Ecto neural progenitor cell (in vitro differentiated cells): ENCODE measurements at regions not wholly inside any gene's neighbourhood (a gene's known extent, or its start where the extent isn't known, plus 50 kb on each side); places are given as distances from the start of the nearest gene placed in this dataset.
"Not testable (repeated sequence)": the region's sequence is repeated elsewhere in the genome, so short reads cannot be mapped to it uniquely, and the experiment has no call there.

Experiments used
- DNase-seq: peaks from one replicate; pipeline ENCODE4 v3.0.0-alpha.2; 2018; ENCODE audit warnings: low spot score

GRCh38 chr17:30686538-30687479, 137.7 kb downstream of the CRLF3 start:
- not testable (repeated sequence) for DNase-seq

DNA sequence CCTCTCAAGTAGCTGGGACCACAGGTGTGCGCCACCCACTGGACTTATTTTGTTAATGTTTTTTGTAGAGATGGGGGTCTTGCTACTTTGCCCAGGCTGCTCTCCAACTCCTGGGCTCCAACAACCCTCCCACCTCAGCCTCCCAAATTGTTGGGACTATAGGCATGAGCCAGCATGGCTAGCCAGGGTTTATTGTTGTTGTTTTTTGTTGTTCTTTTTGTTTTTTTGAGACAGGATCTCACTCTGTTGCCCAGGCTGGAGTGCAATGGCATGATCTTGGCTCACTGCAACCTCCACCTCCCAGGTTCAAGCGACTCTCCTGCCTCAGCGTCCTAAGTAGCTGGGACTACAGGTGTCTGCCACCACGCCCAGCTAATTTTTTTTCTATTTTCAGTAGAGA, 142.2 kb downstream of the CRLF3 start:
- DNase-seq, result not testable (repeated sequence)

- DNase-seq, result not testable (repeated sequence)
Observed at GRCh38 chr17:30680681-30681080, 143.8 kb downstream of the CRLF3 start.

- no peak for DNase-seq
Observed at GRCh38 chr17:30677550-30678249, 146.8 kb downstream of the CRLF3 start.

GRCh38 chr17:30675777-30676492, 148.6 kb downstream of the CRLF3 start:
- not testable (repeated sequence) for DNase-seq

DNA sequence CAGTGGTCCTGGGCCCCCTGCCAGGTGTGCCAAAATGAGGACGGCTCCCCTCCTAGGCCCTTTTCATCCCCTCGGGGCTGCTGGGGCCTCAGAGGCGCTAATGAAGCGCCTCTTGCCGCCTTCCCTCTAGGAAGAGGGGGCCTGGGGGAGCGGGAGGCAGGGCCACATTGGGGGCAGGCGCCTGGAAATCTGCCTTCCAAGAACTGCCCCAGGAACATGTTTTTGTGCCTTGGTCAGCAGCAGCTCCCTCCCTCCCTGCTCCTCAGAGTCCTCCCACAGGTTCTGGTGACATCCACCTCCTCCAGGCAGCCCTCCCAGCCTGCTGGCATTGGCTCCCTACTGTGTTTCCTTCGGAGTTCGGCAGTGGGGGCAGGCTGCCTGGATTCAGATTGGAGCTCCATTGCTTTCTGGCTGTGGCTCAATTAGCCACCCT, 155.3 kb downstream of the CRLF3 start:
- DNase-seq, result not testable (repeated sequence)

GRCh38 chr17:30668360-30669181, 155.9 kb downstream of the CRLF3 start:
- peak; percentile 70 for DNase-seq

DNA sequence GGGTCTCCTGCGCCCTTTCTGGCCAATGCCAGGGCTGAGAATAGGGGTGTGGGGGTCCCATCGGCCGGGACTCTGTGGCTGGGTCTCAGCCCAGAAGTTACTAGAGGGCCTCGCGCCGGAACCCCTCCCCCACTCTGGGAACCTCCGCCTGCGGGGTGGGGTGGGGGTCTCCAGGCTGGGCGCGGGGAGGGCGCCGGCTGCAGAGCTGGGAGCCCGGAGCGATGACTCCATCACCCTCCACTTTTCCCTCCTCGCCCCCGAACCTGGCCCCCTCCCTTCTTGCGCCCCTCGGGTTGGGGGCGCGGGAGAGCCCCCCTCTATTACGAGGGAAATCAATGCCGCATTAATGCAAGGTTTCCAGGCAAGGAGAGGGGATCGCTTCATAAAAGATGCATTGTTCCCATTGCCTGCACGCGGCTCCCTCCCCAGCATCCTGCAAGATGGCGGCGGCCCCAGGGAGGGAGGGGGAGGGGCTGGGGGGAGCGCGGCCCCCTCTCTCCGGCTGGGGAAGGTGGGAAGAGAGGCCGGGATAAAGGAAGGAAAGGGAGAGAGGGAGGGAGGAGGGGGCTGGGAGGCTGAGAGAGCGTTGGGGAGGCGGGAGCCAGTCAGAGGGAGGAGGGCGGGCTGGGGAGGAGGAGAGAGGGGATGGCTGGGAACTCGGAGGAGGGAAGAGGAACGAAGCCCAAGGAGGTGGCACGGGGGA, 156.7 kb downstream of the CRLF3 start:
- peak; percentile 88 for DNase-seq

GRCh38 chr17:30666838-30667656, 157.4 kb downstream of the CRLF3 start:
- DNase-seq, result not testable (repeated sequence)

DNA sequence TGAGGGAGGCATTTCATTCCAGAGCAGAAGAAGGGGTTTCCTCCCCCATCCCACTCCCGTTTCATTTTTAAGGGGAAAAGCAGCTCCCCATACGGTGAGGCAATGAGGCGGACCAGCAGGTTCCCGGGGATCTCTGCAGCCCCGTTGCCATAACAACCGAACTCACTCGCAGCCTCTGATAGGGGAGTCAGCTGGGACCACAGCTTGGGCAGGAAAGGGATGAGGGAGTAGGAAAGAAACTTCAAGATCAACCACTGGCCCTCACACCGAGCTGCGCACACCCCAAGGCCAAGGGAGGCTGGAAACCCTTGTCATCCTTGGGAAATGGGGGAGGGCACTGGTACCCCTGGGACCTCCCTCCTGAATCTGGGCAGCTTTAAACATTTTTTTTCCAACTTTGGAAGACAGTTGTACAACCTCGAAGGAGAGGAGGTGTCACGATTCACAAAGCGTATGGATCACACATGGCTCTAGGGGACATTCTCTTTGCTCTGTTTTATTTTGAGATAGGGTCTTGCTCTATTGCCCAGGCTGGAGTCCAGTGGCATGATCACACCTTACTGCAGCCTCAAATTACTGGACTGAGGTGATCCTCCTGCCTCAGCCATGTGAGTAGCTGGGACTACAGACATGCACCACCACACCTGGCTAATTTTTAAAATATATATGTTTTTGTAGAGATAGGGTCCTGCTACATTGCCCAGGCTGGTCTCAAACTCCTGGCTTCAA, 160.6 kb downstream of the CRLF3 start:
- DNase-seq, result peak; percentile 68

GRCh38 chr17:30657148-30657547, 167.3 kb downstream of the CRLF3 start:
- not testable (repeated sequence) for DNase-seq

DNA sequence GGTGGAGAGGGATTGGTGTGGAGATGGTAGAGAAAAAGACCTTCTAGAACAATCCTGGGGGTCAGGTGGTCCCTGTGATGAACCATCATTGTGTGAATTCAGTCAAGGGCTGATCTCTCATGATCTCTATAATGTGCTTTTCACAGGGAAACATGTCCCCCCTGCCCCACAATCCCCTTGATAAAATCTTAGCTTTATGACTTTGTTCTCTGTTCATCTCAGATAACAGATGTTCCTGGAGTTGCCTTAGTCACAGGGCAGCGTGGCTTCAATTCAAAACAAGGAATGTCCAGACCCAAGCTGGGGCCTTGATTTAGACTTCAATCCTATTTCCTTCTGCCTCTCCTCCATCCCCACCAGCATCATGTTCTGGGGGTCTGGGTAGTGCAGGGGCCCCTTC, 171.5 kb downstream of the CRLF3 start:
- DNase-seq, result not testable (repeated sequence)

GRCh38 chr17:30650149-30650548, 172.9 kb downstream of the GOSR1 start:
- DNase-seq, result not testable (repeated sequence)

- DNase-seq, result not testable (repeated sequence)
Observed at GRCh38 chr17:30648015-30648620, 170.9 kb downstream of the GOSR1 start.

DNA sequence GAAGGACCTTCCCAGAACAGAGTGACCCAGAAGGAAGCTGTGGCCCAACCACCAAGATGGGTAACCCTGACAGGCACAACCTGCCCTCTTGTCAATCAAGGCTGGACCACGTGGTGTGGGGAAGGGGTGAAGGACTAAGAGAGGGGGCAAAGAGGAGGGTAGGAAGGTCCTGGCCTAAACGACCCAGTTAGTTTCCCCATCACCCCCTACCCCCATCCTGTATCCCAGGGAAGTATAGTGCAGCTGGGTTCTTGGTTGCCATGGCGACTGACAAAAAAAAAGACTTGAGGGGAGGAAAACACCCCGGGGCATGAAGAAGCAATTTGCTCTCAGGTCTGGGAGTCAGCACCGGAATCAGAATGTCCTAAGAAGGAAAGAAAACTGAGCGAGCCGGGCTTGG, 168.7 kb downstream of the GOSR1 start:
- peak; percentile 69 for DNase-seq

- DNase-seq, result not testable (repeated sequence)
Observed at GRCh38 chr17:30644713-30645112, 167.5 kb downstream of the GOSR1 start.

GRCh38 chr17:30644287-30644686, 167.1 kb downstream of the GOSR1 start:
- not testable (repeated sequence) for DNase-seq

DNA sequence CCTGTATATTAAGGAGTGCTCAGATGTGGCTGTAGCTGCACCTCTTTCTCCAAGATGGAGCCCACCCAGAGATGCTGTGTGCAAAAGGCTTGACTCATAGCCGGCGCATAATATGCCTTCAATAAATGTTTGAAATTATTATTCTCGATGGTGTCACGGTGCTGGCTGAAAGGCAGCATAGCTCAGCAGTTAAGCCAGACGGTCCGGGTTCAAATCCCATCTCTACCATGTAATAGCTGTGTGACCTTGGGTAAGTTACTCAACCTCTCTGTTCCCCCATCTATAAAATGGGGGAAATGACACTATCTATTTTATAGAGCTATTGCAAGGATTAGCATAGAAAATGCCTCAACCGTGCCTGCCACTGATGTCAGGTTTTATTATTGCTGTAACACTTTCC, 164.2 kb downstream of the GOSR1 start:
- DNase-seq, result not testable (repeated sequence)

GRCh38 chr17:30639391-30639790, 162.2 kb downstream of the GOSR1 start:
- not testable (repeated sequence) for DNase-seq
